ENCODE measurements at regions not wholly inside any gene's neighbourhood (a gene's known extent, or its start where the extent isn't known, plus 50 kb on each side); places are given as distances from the start of the nearest gene placed in this dataset.

GRCh38 chr12:127964717-127965116 is 302.3 kb upstream of the TMEM132C start:
- Histone ChIP-seq H3K4me1 (ENCODE audit: insufficient read depth) (no peaks in the 10 kb centered on the region), H3K27me3 (ENCODE audit: insufficient read depth) (no peaks in the 10 kb centered on the region), H3K27ac (ENCODE audit: low read depth) (no peak overlapping the region), H3K4me3 (no peak overlapping the region), H3K36me3 (ENCODE audit: insufficient read depth) (no peaks in the 10 kb centered on the region; the same call in 1 of the 2 replicates), H3F3A (replicated peaks; ENCODE audit: low read depth) (no peaks in the 10 kb centered on the region), H2AFZ (no peak overlapping the region), H3K4me2 (no peak overlapping the region), H3K79me2 (replicated peaks; ENCODE audit: insufficient read depth) (no peaks in the 10 kb centered on the region), H3K9me2 (ENCODE audit: insufficient read depth) (no peaks in the 10 kb centered on the region), H4K20me1 (replicated peaks; ENCODE audit: insufficient read depth) (no peaks in the 10 kb centered on the region)
- TF ChIP-seq CTCF (conservative IDR thresholded peaks at IDR 0.05; ENCODE audit: low read depth in 2 of 2) (peak; percentile 31 to 44), NANOG (IDR thresholded peaks at IDR 0.05; ENCODE audit: borderline replicate concordance) (no peak)
- DNase-seq (ENCODE audit: low spot score) (peak; percentile 5), ATAC-seq (no peak)
- Mint-ChIP-seq H3K27ac (no peak overlapping the region), H3K4me3 (no peak overlapping the region), H3K9me3 (peaks cover 100% of the 10 kb centered on the region), H3K36me3 (ENCODE audit: low read depth) (peaks cover 46% of the 10 kb centered on the region), H3K27me3 (ENCODE audit: insufficient read depth, low read depth, poor library complexity) (peaks cover 5% of the 10 kb centered on the region), H3K4me1 (no peaks in the 10 kb centered on the region)

DNA sequence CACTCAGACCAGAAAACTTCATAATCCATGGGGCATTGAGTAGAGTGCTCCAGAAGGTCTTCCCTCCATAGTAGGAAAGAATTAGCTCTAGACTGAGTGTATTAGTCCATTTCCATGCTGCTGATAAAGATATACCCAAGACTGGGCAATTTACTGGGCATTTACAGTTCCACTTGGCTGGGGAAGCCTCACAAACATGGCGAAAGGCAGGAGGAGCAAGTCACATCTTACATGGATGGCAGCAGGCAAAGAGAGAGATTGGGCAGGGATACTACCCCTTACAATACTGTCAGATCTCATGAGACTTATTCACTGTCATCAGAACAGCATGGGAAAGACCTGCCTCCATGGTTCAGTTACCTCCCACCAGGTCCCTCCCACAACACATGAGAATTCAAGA is 300.6 kb upstream of the TMEM132C start:
- Histone ChIP-seq H3K27ac (ENCODE audit: low read depth) (no peak overlapping the region), H3K79me2 (replicated peaks; ENCODE audit: insufficient read depth) (no peaks in the 10 kb centered on the region), H3K9me2 (ENCODE audit: insufficient read depth) (no peaks in the 10 kb centered on the region), H3K4me2 (no peak overlapping the region), H3F3A (replicated peaks; ENCODE audit: low read depth) (no peaks in the 10 kb centered on the region), H2AFZ (no peak overlapping the region), H3K4me1 (ENCODE audit: insufficient read depth) (no peaks in the 10 kb centered on the region), H3K36me3 (ENCODE audit: insufficient read depth) (no peaks in the 10 kb centered on the region; the same call in 1 of the 2 replicates), H3K27me3 (ENCODE audit: insufficient read depth) (no peaks in the 10 kb centered on the region), H4K20me1 (replicated peaks; ENCODE audit: insufficient read depth) (no peaks in the 10 kb centered on the region), H3K4me3 (no peak overlapping the region)
- H3K36me3 Mint-ChIP-seq (ENCODE audit: low read depth): peaks cover 35% of the 10 kb centered on the region
- ATAC-seq: no peak
- no peak overlapping the region for H3K4me3 Mint-ChIP-seq
- no peak overlapping the region for H3K27ac Mint-ChIP-seq
- no peaks in the 10 kb centered on the region for H3K4me1 Mint-ChIP-seq
- H3K9me3 Mint-ChIP-seq: peaks cover 99% of the 10 kb centered on the region
- H3K27me3 Mint-ChIP-seq (ENCODE audit: insufficient read depth, low read depth, poor library complexity): peaks cover 2% of the 10 kb centered on the region
- DNase-seq (ENCODE audit: low spot score): no peak
- no peak for TF ChIP-seq ZNF462 (CRISPR knock-in tag; IDR thresholded peaks at IDR 0.05)
- no peak for TF ChIP-seq POLR2AphosphoS5 (IDR thresholded peaks at IDR 0.05; ENCODE audit: low read depth)
- TF ChIP-seq ZNF331 (CRISPR knock-in tag; IDR thresholded peaks at IDR 0.05; ENCODE audit: low read depth): no peak
- no peak for TF ChIP-seq JUNB (IDR thresholded peaks at IDR 0.05; ENCODE audit: unreplicated experiment)
- TF ChIP-seq NANOG (IDR thresholded peaks at IDR 0.05; ENCODE audit: borderline replicate concordance): no peak
- no peak for TF ChIP-seq CREB1 (CRISPR knock-in tag; IDR thresholded peaks at IDR 0.05; ENCODE audit: low read depth)
- no peak for TF ChIP-seq CTCF (conservative IDR thresholded peaks at IDR 0.05; ENCODE audit: low read depth in 2 of 2)
- no peak for TF ChIP-seq ZNF114 (CRISPR knock-in tag; IDR thresholded peaks at IDR 0.05)
- TF ChIP-seq EZH2phosphoT487 (IDR thresholded peaks at IDR 0.05; ENCODE audit: unreplicated experiment): no peak
- TF ChIP-seq STAT1 (IDR thresholded peaks at IDR 0.05; ENCODE audit: unreplicated experiment): no peak
- TF ChIP-seq, protein P1, sequence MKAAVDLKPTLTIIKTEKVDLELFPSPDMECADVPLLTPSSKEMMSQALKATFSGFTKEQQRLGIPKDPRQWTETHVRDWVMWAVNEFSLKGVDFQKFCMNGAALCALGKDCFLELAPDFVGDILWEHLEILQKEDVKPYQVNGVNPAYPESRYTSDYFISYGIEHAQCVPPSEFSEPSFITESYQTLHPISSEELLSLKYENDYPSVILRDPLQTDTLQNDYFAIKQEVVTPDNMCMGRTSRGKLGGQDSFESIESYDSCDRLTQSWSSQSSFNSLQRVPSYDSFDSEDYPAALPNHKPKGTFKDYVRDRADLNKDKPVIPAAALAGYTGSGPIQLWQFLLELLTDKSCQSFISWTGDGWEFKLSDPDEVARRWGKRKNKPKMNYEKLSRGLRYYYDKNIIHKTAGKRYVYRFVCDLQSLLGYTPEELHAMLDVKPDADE (IDR thresholded peaks at IDR 0.05): no peak
